RKO (cell line): ENCODE measurements at regions not wholly inside any gene's neighbourhood (a gene's known extent, or its start where the extent isn't known, plus 50 kb on each side); places are given as distances from the start of the nearest gene placed in this dataset.

Experiments
- DNase-seq: peaks from one replicate; pipeline ENCODE4 v3.0.0-alpha.2; 2016; ENCODE audit warnings: low spot score

DNA sequence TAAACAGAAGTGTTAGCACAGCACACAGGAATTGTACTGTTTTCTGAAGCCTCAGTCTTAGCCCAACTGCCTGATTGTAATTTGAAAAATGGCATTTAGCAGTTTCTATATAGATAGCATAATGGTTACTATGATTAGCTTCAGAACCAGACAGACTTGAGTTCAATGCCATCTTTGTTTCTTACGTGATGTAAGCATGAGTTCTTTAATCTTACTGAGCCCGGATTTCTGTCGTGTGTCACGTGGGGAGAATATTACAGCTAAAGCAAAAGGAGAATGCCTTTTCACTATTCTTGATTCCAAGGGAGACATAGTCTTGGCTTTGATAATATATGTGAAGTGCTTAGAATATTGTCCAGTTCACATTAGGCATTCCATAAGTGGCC is 407.3 kb downstream of the STIM2 start:
- DNase-seq: no peak

DNA sequence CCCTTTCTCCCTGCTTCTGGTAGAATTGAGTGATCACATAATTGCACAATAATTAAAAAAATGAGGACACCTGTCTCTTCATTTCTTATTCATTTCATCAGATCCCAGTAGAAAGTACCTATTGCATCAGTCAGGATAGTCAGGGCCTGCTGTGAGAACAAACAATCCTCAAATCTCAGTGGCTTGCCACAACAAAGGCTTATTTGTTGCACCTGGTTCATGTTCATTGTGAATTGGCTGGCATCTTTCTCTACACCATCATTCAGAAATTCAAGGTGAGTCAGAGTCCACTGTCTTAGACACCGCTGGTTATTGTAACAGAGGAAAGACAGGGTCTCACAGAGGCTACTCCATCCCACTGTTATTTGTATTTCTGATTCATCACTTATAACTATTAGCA is 409.8 kb downstream of the STIM2 start:
- DNase-seq: no peak

DNA sequence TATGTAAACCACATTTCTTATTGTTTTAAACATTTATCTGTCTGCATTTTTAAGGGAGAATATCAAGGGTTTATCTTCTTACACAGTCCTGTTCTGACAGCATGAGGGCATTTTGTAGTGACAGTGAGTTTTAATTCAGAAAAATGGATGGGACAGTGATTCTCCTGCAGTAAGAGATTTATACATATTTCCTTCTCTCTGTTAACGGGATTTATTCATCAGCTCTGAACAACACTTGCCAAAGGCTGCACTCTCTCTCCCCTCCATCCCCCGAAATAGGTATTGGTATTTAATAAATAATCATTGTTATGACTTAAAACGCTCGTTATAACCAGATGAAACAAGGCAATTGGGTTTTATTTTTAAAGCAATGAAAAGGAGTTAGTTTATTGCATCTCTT is 410.9 kb downstream of the STIM2 start:
- DNase-seq: no peak

DNA sequence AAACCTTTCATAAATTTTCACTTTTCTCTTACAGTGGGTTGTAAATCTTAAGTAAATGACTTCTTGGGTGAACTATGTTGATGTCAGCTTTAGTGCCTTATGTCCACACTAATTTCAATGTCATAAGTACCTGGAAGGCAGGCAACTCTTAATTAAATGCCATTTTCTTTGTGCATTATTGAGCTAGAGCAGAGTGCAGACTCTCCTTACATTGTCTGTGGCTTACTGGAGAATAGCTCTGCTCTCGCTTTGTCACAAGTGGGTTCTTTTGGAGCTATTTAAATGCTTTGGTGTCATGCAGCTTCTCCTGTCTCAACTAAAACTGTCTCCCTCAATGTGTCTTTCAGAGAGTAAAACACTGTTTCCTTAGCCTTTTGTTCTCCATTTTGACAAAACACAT is 411.6 kb downstream of the STIM2 start:
- DNase-seq: no peak

DNA sequence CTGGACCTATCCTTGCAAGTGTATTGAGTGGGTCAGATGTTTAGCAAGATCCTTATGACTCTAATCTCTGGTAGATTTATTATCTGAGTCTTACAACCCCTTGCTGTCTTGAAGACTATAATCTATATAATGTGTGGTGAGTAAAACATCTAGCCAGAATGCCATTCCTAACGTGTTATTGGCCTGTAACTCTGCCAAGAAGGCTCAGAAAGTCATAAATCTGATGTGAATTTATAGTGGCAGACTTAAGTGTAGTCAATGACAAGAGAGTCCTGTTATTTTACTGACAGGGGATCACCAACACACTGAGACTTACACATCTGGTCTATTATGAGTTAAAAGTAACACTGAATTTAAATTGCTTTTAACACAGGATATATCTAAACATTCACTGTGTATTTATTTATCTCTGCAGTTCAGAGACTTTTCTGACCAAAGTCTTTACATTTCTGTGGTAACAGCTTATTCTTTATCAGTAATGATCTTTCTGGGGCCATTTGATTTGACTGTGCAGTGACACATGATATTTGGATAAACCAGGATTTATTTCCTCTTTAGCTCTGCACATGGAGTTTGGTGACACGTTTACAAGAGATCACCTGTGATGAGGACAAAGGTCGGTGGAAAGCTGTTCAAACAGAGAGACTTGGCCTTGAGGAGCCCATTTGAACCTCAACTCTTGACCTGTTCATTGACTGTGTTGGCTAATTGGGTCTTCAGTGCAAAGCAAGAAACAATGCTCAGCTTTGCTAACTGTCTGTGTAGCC is 415.8 kb downstream of the STIM2 start:
- DNase-seq: no peak

DNA sequence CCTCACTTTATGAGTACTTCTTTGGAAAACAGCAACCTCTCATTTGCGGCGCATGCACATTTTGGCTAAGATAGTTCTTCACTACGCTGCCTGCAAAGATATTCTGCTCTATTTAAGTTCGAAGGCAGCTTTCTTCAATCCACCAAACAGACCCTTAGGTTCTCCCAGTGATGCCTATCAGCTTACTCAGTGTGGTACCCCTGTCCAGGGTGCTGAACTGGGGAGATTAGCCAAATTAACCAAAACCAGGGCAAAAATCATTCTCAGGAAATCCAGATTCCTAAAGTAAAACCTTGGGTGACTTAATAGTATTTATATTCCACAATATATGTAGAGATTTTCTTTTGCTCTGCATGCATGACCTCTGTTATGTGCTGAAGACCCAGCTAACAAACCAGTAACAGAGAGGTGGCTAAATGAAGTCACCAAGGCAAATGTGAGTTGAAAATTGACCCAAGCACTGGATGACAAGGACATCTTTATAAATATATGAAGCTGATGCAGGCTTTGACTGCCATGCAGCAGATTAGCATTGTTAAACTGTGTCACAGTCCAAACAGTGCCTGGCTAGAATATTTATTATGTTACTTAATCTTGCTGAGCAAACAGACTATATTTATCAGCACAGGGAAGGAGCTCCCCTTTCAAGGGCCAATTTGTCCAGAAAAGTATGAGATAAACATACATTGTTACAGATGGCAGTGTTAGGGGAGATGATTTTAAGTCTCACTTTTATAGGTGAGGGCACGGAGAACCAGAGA is 418.2 kb downstream of the STIM2 start:
- peak; percentile 56 for DNase-seq

DNA sequence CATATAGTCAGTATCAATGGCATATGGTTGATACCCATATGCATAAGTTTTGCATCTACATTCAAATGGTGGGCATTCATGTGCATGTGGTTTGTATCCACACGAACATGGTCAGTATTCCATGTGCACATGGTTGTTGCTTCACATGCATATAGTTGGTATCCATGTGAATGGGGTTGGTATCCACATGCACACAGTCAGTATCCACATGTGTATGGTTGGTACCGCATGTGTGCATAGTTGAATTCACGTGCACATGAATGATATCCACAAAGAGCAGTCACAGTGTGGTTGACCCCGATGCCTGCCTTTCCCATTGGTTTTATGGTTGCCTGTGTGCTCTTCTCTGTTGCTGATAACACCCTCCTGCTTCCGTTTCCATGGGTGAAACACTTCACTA is 427.9 kb downstream of the STIM2 start:
- no peak for DNase-seq

DNA sequence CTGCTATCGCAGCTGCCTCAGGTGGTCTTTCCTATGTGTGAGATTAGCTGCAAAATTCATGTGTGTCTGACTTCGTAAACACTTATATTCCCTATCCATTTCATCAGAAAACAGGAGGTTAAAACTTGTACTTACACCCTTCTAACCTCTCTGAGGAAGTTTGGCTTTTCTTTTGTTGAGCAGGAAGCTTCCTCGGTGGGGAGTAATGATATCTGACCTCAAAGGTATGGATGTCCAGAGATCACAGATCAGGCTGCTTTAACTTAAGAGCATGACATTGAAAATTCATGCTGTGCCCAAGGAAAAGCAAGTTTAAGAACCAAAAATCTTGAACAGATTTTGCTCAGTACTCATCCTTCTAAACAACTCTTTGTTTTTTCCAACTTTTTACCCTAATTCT is 429.1 kb downstream of the STIM2 start:
- no peak for DNase-seq

DNA sequence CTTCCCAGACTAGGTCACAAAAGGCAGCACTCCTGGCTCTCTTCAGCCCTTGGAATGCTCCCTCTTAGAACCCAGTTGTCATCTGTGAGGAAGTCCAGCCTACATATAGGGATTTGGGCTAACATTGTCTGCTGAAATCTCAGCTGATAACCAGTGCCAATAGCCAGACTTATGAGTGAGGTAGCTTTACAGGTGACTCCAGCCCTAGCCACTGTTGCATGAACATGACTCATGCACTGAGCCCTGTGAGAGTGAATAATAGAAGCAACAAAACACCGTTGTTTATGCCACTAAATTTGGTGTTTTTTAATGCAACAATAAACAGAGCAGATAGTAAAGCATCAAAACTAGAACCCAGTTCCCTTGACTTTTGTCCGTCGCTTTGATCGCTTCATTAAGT is 433.2 kb downstream of the STIM2 start:
- DNase-seq: no peak

DNA sequence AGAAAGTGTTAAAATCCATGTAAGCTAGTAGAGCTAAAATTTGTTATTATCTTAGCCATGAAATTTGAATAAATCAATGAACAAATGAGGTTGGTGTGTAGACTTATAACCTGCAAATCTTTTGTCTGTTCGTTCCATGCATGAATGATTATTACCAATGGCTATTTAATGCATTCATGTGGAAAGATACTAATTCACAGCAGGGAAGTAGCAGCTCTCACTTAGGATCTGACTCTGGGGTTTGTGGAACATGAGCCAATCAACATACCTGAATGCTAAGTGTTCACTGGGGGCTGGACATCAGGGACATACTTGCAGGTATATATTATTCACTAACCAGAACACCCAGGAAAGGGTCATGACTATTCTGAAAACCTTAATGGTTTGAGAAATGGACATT is 444.1 kb downstream of the STIM2 start:
- DNase-seq: no peak

DNA sequence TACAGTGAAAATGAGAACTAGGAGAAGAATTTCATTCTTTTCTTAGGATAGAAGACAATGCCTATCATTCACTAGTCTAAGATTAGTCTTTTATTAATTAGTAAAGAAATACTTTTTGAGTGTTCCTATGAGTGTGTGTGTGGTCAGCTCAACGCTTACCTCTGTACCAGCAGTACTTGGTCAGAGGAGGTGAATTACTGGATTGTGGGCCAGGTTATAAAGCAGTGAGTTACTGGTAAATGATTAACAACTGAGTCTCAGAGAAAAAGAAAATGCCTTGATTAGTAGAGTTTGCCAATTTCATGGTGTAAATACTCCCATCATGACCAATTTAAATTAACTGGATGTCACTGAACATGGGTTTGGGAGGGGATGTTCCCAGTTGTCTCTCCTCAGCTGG is 444.6 kb downstream of the STIM2 start:
- no peak for DNase-seq

DNA sequence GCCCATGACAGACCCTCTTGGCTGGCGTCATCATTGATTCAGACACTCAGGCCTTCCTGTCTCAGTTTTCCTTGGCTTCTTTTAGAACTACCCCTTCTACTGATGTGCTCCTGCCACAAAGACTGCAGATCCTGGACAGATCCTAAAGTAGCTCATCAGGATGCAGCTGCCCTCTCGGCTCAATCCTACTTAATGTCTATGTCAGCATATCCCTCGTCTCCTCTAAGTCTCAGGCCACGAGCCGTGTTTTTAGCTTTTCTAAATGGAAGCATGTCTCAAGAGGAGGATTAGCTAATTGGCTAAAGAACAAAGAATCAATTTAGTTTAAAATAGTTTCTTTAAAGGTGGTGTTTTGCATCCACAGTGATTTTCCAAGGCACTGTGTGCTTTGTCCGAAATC is 447.7 kb downstream of the STIM2 start:
- no peak for DNase-seq

DNA sequence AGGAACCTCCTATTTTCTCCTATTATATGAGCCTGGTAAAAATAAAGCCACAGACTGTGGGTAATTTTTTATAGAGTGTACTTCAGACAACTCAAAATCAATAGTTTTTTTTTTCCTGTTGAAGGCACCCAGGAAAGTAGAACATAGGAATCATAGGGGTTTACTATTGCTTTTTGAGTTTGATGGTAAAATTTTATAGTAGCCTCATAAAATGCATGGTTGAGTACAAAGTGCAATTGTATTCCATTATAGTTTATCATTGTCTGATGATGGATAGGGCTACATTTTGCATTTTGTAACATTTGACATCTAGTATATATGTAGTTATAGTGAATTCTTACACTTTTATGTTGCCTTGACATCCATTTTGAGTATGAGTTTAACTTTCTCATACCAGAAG is 455.0 kb downstream of the STIM2 start:
- DNase-seq: no peak

DNA sequence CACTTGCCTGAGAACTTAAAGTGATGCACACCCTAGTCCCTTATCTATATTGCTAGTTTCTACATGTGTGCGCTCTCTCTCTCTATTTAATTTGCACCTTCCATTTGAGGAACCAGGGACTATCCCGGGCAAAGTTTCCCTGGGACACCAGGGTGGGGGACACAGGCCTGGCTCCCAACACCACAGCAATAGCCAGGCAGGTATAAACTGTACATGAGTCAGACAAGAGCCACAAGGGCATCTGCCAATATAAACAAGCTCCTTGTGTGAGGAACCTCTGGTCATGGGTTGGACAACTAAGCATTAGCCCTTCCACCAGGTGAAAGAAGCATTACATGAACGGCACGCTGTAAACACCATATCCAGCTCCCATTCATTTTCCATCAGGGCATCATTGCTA is 455.5 kb downstream of the STIM2 start:
- no peak for DNase-seq

DNA sequence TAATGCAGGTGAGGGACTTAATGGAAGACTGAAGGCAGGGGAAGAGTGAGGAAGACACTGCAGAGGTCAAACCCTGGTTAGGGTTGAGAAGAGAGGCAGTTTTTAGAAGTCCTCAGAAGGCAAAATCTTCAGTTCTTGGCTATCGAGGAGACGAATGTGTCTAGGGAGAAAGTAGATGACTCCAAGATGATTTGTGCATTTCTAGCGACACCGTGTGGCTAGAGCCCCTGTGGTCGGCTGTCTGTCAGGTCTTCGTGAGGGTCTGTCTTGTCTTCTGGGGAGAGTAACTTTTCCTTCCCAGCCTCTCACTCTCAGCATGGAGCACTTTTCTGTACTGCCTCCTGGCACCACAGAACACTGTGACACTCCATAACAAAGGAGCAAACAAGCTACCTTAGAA is 458.1 kb downstream of the STIM2 start:
- peak; percentile 26 for DNase-seq

DNA sequence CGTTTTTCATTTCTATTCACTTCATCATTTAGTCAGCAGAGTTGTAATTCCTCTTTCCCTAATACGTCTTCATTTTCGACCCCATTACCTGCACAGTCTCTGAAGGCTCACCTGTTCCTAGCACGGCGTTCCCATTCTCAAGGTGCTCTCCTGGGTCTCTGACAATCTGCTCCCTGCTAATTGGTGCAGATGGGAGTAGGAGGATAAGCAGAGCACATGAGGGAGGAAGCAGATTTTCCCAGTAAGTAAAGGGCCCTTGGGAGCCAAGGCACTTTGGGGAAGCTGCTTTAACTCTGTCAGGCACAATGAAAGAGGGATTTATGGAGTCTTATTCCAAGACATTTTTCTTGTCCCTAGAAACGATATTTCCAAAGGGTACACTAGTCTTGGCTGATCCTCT is 466.4 kb downstream of the STIM2 start:
- DNase-seq: no peak

DNA sequence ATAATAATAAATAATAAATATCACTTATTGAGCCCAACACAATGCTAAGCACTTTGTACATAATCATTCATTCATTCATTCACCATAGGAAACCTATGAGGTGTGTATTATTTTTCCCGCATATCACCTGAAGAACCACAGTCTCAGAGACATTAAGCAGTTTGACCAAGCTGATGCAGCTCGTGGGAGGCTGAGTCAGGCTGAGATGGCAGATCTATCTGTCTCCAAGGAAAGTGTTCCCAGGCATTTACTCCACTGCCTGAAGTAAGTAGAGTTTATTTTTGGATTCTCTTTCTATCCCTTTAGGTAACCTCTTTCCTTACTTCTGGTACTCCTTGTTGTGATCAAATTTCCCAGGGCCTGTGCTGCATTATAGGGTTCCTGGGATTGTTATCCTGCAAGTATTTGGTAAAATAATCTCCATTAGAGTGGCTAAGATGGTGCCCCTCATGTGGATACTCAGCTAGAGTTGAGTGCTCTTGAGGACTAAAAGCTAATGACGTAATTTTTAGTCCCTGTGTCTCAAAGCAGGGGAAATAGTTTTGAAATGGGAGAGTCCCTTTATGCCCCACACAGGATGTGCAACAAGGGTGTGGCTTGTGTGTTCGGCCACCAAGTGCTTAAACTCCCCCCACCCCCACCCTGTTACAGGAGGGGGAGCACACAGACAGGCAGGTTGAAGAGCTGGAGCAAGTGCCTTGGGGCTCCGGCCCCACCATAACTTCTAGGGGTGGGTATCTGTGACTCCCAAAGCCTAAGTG is 467.0 kb downstream of the STIM2 start:
- no peak for DNase-seq

DNA sequence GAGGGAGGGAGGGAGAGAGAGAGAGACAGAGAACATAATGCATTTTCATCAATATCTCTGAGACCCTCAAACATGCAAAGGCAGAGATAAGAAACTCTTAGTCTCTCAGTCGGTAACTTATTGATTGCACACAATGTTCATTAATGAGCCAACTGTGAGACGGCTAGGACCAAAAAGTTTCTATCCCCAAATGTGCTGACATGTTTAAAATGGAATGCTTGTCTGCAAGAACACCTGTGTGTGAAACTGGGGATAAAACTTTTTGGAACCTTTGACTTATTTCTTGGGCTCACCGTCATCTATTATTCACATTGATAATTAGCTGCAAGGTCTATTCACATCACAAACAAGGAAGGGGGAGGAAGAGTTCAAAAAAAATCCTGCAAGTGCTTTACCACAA is 477.9 kb downstream of the STIM2 start:
- no peak for DNase-seq

DNA sequence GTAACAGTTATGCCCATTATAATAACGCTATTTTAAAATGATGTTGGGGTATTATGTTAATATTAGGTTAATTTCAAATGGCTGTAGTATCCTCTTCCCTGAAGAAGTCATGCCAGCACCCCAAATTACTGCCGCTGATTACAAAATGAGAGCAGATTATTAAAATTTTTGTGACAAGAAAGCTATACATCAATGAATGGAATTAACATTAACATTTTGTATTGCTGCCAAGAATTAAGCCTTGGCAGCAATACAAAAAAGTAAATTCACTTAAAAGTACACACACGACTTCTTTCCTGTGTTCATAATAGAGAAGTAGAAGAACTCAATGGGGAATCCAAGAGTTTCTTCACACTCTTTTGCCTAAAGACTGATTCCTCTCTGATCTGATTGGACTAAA is 482.8 kb downstream of the STIM2 start:
- DNase-seq: no peak

DNA sequence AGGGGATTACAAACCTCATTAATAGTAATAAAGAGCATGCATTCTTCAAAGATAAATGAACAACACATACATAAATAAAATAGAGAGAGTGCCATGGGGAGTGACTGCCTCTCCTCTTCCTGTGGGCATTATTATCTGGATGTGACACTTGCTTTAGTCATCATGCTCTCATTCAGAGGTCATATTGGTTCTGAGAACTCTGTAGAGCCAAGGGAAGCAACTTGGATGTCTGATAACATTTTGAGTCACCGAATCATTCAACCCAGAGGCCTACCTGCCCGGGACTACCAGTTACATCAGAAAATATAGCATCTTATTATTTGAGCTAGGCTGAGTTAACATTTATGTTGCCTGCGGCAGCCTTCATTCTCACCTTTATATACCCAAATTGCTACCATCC is 489.5 kb downstream of the STIM2 start:
- DNase-seq: peak; percentile 81

DNA sequence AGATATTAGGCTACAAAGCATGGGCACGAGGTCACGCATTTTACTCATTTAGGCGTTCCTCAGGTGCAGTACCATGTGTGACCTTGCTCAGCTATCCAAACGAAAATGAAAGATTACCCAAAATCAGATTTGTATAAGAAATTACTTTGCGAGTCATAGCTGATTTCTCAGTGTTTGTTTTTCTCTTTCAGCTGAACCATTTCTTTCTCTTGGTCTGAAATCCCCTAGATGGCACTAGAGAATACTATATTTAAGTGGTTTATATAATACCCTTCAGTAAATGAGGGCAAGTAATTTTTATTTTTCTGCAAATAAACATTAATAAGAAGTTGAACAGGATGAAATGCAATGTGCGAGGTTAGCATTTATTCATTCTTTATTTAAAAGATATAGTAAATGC is 496.6 kb downstream of the STIM2 start:
- DNase-seq: peak; percentile 58

DNA sequence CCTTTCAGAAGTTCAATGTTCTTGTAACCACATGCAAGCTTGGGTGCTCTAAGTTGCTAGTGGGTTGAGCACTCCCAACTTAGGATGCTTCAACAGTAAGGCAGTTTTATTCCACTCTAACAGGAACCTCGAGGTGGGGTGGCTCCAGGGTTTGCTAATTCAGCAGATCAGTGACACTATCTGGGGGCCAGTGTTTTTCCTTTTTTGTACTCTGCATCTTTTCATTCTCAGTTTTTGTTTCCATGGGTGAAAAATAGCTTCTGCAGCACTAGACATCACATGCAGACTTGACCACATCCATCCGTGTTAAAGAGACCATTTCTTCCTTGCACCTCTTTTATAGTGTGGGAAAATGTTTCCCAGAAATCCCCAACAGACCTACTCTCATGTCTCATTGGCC is 497.6 kb downstream of the STIM2 start:
- no peak for DNase-seq

DNA sequence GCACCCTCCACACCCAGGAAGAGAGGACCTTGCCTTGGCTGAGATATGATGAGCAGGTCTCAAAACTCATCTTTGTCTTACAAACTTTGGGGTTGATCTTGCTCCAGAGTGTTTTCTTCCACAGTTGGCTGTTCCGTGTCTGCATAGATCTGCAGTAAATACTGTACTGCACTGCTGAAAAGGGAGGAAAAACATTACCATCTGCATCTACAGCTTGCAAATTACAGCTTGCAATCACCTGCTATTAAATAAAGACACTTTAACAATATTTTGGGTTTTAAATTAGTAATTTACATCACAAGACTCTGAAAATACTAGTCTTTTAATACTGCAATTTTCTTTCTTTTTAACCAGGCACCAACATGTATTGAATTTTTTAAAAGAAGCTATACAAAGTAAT is 499.5 kb downstream of the STIM2 start:
- DNase-seq: no peak
